AG08396 (cell line): ENCODE measurements at regions not wholly inside any gene's neighbourhood (a gene's known extent, or its start where the extent isn't known, plus 50 kb on each side); places are given as distances from the start of the nearest gene placed in this dataset.

Source experiments
- DNase-seq: peaks from one replicate; pipeline ENCODE4 v3.0.0; 2012; ENCODE audit warnings: low spot score, mixed read lengths

DNA sequence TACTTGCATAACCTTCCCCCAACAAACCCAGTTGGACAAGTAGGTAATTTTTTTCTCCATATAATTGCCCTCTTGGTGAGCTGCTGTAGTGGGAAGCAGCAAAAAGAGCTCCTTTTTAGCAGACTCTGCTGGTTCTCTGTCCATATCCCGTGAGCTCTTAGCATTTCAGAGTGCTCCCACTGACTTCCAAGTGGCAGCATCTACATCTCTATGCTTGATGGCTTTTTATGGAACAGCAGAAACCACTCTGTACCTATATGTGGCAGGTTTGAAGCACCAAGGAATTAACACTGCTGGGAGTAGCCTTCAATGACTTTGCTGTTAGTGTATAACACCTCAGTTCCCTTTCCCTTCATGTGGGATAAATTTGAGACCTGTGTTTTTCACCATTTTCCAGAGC, 168.4 kb upstream of the NHS start:
- DNase-seq = no peak

DNA sequence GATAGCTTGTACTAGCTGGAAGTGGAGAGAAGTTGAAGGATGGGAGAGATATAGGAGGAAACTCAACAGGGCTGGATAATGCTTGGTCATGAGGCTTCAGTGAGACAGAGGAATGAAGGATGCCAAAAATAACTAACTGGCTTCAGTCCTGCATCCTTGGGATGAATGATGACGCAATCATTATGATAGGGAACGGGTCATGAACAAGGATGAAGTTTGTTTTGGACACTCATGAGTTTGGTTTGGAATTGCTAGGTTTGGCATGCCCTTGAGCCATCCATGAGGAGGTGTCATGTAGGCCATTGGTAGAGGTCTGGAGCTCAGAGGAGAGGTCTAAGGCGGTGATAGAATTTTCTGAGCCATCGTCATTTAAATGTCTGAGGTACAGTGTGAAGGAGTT, 160.0 kb upstream of the NHS start:
- no peak for DNase-seq

- DNase-seq = no peak
These were observed 148.3 kb upstream of the NHS start for GRCh38 chrX:17226736-17227135.

DNA sequence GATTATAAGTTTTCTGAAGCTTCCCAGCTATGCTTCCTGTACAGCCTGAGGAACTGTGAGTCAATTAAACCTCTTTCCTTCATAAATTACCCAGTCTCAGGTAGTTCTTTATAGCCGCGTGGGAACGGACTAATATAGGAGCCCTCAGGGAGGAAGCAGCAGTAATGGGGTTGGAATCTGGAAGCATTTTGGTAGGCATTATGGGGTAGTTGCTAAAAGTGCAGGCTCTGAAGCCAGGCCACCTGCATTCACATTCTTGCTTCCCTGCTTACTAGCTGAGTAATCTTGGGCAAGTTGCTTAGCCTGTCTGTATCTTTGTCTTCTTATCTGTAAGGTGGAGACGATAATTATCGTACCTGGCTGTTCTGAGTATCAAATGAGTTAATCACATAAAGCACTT, 137.9 kb upstream of the NHS start:
- no peak for DNase-seq

DNA sequence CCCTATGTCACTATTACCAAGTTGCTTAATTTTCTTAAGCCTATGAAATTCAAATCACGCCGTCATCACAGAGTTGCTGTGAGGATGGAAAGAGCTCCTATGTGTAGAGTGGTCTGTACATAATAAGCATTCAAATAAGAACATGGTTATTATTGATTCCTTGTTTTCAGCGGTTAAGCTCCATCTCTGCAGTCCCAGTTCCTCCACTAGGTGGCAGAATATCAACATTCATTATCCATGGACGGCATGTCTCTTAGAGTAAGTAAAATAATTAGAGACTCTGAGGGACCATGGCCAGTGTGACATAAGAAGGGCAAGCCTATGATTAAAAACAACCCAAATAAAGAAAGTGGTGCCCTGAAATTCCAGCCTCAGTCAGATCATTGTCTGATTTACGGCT, 132.5 kb upstream of the NHS start:
- peak; percentile 60 for DNase-seq

DNA sequence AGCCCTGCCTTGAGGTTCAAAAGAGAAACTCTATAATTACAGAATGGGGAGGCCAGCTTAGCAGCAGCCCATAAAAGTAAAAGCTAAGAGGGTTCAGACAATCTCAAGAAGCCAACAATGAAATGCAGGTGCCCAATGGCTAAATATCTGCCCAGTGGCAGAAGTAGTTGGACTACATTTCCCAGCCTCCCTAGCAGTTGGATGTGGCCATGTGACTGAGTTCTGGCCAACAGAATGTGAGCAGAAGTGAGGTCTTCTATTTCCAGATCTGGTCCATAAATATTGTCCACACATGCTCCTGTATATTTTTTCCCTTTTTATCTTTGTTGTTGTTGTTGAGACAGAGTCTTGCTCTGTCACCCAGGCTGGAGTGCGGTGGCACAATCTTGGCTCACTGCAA, 127.9 kb upstream of the NHS start:
- DNase-seq = no peak

DNA sequence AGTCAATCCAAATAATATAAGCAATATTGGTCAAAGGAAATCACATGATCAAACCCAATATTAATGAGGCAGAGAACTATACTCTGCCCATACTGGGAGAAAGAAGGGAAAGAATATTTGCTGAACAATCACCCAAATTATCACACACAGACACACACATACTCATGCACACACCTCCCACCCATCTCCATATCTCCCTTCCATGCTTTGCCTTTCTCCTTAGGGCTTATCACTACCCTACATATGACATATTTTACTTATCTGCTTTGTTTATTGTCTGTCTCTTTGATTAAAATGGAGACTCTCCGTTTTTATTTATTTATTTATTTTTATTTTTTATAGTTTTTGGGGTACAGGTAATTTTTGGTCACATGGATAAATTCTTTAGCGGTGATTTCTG, 112.9 kb upstream of the NHS start:
- no peak for DNase-seq

- DNase-seq = no peak
These were observed 108.9 kb upstream of the NHS start for GRCh38 chrX:17266136-17266535.

DNA sequence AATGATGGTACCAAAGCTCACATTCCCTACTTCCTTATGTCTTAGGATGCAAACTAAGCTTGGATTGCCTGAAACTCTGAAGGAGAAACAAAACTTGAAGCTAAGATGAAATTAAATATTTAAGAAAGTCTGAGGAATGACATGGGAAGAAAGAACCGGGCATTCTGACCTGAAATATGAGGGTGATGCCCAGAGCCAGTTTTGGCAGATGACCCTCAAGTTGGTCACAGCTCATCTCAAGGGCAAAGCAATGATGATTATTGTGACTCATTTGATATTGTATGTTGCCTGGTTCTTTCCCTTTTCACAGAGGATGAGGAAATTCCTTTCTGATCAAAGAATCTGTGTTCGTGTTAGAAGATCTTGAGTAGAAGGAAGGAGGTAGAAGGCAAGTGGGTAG, 96.0 kb upstream of the NHS start:
- DNase-seq = no peak

DNA sequence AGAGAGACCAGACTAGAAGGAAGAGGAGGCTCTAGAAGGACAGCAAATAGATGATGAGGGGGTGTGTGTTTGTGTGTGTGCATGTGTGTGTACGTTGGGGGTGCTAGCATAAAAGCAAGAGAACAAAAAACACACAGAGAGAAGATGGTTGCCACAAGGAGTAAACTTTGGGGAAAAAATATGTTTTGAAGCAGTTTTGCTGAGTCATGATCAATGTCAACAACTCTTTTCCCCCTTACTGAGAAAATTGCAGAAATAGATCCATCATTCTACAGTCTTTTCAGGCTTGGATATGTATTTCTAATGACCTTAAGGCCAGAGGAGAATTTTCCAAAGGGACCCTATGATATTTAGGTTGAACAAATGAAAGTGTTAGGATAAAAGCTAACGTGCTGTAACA, 89.0 kb upstream of the NHS start:
- DNase-seq = no peak

- no peak for DNase-seq
These were observed 83.7 kb upstream of the NHS start for GRCh38 chrX:17291171-17291900.

DNA sequence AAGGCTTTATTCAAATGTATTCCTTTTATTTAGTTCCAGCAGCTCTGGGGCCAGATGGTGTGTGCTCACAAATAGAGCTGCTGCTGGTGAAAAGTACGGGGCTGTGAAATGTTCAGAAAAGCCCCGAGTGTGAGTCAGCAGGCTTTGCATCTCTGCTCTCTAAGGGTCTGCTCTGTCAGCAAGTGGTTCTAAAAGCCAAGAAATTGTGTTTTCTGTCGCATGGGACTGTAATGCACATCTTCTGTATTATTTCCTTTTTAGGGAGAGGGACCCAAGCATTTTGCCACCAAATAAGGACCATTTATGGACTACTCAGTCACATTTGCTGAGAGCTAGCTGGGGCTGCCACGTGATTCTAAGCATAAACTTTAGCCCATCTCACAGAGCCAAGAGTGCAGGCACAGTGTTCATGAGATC, 82.9 kb upstream of the NHS start:
- no peak for DNase-seq

GRCh38 chrX:17294561-17294960, 80.4 kb upstream of the NHS start:
- no peak for DNase-seq

DNA sequence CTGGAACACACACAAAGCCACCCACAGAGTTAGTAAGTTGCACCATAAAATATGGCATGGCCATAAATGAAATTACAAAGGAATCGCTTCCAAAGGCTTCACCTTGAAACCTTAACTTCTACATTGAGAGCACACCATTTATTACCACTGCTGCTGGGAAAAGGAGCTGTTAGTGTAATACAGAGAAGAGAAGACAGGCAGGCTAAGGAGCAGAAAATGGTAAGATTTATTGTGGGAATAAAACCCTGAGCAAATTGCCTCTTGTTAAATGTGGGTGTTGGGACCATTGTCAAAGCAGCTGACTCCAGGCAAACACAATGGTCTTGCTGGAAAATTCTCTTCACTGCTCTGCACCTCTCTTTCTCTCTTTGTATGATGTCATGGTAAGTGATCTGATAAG, 79.2 kb upstream of the NHS start:
- DNase-seq = no peak

- DNase-seq = no peak
These were observed 76.4 kb upstream of the NHS start for GRCh38 chrX:17298564-17298963.

- no peak for DNase-seq
These were observed 75.8 kb upstream of the NHS start for GRCh38 chrX:17299206-17299605.

DNA sequence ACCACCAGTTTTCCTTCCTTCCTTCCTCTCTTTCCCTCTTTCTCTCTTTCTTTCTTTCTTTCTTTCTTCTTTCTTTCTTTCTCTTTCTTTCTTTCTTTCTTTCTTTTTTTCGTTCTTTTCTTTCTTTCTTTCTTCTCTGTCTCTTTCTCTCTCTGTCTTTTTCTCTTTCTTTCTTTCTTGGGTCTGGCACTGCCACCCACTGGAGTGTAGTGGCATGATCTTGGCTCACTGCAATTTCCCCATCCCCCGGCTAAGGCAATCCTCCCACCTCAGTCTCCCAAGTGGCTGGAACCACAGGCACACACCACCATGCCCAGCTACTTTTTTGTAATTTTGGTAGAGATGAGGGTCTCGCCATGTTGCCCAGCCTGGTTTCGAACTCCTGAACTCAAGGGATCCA, 51.6 kb upstream of the NHS start:
- DNase-seq = no peak
